HFFc6 (cell line): ENCODE measurements at regions not wholly inside any gene's neighbourhood (a gene's known extent, or its start where the extent isn't known, plus 50 kb on each side); places are given as distances from the start of the nearest gene placed in this dataset.

Experiments
- DNase-seq: peaks from one replicate; pipeline ENCODE4 v3.0.0-alpha.2; 2018
- H3K27ac Mint-ChIP-seq: 2 replicates; pipeline ENCODE4 v1.8.0; 2020; ENCODE audit warnings: mild to moderate bottlenecking, mixed read lengths
- H3K27me3 Mint-ChIP-seq: 2 replicates; pipeline ENCODE4 v1.8.0; 2021; ENCODE audit warnings: mild to moderate bottlenecking, moderate library complexity, mixed read lengths; ENCODE audit not compliant: insufficient read depth
- H3K36me3 Mint-ChIP-seq: 2 replicates; pipeline ENCODE4 v1.8.0; 2021; ENCODE audit warnings: low read depth, mixed read lengths
- H3K4me1 Mint-ChIP-seq: 2 replicates; pipeline ENCODE4 v1.8.0; 2020; ENCODE audit warnings: low read depth, mixed read lengths
- H3K4me3 Mint-ChIP-seq: 2 replicates; pipeline ENCODE4 v1.8.0; 2020; ENCODE audit warnings: mild to moderate bottlenecking, moderate library complexity, mixed read lengths
- H3K9me3 Mint-ChIP-seq: 2 replicates; pipeline ENCODE4 v1.8.0; 2020; ENCODE audit warnings: mild to moderate bottlenecking, mixed read lengths
- TF ChIP-seq, protein P1 (sequence below): fragments of 200-600 bp; sonication (generic); IDR thresholded peaks from 2 replicates; pipeline ENCODE4 v1.5.0; 2021; ENCODE audit warnings: antibody characterized with exemption, mild to moderate bottlenecking

DNA sequence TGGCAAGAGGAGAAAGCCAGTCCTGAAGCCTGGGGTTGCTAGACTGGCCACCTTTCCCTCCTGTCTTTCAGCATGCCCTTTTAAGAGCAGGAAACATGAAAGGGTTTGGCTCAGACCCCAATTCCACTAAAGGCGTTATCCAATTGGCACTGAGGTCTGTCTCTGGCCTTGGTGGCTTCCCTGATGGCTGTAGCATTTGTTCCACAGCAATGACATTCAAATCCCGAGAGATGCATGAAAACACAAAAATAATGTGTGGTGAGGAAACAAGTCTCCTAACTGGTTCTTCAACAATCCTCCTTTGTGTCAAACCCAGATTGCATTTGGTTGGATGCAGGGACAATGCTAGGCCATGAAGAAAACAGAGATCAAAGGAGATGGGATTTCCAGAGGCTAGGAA lies 56.5 kb upstream of the ADTRP start:
- H3K27me3 Mint-ChIP-seq, result peaks cover 9% of the 10 kb centered on the region
- TF ChIP-seq, protein P1, sequence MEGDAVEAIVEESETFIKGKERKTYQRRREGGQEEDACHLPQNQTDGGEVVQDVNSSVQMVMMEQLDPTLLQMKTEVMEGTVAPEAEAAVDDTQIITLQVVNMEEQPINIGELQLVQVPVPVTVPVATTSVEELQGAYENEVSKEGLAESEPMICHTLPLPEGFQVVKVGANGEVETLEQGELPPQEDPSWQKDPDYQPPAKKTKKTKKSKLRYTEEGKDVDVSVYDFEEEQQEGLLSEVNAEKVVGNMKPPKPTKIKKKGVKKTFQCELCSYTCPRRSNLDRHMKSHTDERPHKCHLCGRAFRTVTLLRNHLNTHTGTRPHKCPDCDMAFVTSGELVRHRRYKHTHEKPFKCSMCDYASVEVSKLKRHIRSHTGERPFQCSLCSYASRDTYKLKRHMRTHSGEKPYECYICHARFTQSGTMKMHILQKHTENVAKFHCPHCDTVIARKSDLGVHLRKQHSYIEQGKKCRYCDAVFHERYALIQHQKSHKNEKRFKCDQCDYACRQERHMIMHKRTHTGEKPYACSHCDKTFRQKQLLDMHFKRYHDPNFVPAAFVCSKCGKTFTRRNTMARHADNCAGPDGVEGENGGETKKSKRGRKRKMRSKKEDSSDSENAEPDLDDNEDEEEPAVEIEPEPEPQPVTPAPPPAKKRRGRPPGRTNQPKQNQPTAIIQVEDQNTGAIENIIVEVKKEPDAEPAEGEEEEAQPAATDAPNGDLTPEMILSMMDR, result no peak
- H3K4me1 Mint-ChIP-seq, result peaks cover 8% of the 10 kb centered on the region; the same call in 1 of the 2 replicates
- H3K4me3 Mint-ChIP-seq, result no peak overlapping the region
- H3K36me3 Mint-ChIP-seq, result peaks cover 8% of the 10 kb centered on the region; the same call in 1 of the 2 replicates
- peaks cover 18% of the 10 kb centered on the region for H3K9me3 Mint-ChIP-seq
- no peak for DNase-seq
- no peak overlapping the region for H3K27ac Mint-ChIP-seq

DNA sequence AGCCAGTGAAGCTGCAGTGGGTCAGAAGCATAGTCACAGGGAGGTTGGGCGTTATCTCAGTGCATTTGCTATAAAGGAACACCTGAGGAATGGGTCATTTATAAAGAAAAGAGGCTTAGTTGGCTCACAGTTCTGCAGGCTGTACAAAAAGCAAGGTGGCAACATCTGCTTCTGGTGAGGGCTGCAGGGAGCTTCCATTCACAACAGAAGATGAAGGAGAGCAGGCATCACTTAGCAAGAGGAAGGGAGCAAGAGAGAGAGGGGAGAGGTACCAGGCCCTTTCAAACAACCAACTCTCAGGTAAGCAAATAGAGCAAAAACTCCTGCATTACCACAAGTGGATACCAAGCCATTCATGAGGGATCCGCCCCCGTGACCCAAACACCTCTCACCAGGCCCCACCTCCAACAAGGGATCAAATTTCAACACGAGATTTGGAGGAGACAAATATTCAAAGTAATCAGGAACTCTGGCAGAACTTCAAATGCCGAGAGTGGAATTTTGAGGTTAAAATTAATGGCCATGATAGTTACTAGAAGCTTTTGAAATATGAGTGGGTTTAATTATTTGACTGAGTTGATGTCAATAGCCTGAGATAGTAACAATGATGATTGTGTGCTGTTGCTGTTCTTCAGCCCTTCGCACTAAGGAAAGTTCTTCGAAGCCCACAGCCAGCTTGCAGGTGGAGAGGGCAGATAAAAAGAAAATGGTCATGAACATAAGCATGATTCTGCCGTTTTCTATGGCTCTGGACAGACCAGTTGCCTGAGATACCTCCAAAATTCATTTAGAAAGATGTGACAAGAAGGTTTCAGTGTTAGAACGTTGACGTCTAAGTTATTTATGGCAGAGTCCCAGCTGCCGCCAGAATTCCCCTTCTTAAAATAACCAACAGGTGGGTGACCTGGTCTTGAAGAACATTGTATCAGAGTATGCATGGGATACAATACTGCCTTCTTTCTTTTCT lies 55.3 kb upstream of the ADTRP start:
- H3K4me3 Mint-ChIP-seq, result no peak overlapping the region; the same call in 1 of the 2 replicates

DNA sequence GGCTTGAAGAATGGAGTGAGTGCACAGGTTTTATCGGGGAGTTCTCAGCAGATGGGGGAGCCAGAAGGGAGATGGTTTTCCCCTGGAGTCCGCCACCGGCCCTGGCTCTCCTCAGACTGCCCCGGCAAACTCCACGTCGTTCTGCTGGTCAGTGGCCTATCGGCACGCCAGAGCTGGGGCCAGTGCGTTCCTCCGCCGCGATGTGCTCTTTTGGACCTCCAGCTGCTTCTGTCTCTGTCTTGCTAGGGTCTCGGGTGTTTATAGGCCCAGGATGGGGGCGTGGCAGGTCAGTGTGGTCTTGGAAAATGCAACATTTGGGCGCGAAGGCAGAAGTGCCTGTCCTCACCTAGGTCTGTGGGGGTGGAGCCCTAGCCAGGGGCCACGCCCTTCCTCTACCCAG lies 53.0 kb upstream of the ADTRP start:
- Mint-ChIP-seq H3K9me3 (no peaks in the 10 kb centered on the region), H3K4me3 (no peak overlapping the region), H3K27me3 (peaks cover 1% of the 10 kb centered on the region), H3K36me3 (no peaks in the 10 kb centered on the region), H3K4me1 (peaks cover 8% of the 10 kb centered on the region; the same call in 1 of the 2 replicates), H3K27ac (no peak overlapping the region)
- no peak for DNase-seq
- TF ChIP-seq, protein P1, result no peak

More for the DNA sequence above, 55.3 kb upstream of the ADTRP start:
- Mint-ChIP-seq H3K27ac (no peak overlapping the region), H3K9me3 (peaks cover 7% of the 10 kb centered on the region; the same call in 1 of the 2 replicates), H3K4me1 (peaks cover 8% of the 10 kb centered on the region; the same call in 1 of the 2 replicates), H3K27me3 (peaks cover 5% of the 10 kb centered on the region), H3K36me3 (no peaks in the 10 kb centered on the region; the same call in 1 of the 2 replicates)
- DNase-seq, result no peak
- TF ChIP-seq, protein P1, result no peak

DNA sequence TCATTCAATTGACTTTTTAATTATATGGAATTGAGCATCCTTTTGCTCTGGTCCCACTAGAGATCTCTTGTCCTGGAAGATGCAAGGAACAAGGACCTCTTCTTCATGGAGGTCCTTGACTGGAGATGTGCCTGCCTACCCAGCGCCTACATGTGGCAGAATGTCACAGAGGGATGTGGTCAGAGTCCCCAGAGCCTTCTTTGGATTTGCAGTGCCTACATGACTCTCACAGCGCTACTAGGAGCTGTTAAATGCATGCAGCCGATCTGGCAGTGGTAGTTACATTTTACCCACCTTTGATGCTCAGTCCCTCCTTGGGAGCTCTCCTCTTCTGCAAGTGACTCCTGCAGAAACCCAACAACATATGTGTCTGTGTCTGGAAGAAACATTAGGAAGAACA lies 51.9 kb upstream of the ADTRP start:
- TF ChIP-seq, protein P1, result no peak
- Mint-ChIP-seq H3K9me3 (no peaks in the 10 kb centered on the region), H3K4me1 (peaks cover 8% of the 10 kb centered on the region; the same call in 1 of the 2 replicates), H3K36me3 (no peaks in the 10 kb centered on the region), H3K4me3 (no peak overlapping the region), H3K27me3 (peaks cover 1% of the 10 kb centered on the region), H3K27ac (no peak overlapping the region)
- no peak for DNase-seq

DNA sequence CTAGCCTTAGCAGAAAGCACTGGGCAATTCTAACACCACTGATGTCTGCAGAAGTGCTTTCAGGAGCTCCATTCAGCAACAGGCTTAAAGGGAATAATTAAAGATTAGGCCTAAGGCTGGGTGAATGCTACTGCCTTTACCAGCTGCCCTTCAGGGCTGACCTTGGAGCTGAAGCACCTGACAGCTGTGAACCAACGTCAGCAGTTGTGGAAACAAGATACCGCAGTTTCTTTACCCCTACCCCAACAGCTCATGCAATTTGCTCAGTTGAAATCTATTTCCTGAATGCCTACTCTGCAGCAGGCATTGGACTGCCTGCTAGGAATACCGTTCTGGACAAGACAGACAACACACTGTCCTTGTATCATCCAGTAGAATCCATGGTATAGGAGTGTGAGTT lies 51.5 kb upstream of the ADTRP start:
- peaks cover 11% of the 10 kb centered on the region for H3K4me1 Mint-ChIP-seq
- no peaks in the 10 kb centered on the region for H3K9me3 Mint-ChIP-seq
- H3K27me3 Mint-ChIP-seq, result peaks cover 1% of the 10 kb centered on the region
- no peak overlapping the region for H3K27ac Mint-ChIP-seq
- TF ChIP-seq, protein P1, result no peak
- no peaks in the 10 kb centered on the region for H3K36me3 Mint-ChIP-seq
- DNase-seq, result no peak
- no peak overlapping the region for H3K4me3 Mint-ChIP-seq
